ENCODE measurements at regions not wholly inside any gene's neighbourhood (a gene's known extent, or its start where the extent isn't known, plus 50 kb on each side); places are given as distances from the start of the nearest gene placed in this dataset.

DNA sequence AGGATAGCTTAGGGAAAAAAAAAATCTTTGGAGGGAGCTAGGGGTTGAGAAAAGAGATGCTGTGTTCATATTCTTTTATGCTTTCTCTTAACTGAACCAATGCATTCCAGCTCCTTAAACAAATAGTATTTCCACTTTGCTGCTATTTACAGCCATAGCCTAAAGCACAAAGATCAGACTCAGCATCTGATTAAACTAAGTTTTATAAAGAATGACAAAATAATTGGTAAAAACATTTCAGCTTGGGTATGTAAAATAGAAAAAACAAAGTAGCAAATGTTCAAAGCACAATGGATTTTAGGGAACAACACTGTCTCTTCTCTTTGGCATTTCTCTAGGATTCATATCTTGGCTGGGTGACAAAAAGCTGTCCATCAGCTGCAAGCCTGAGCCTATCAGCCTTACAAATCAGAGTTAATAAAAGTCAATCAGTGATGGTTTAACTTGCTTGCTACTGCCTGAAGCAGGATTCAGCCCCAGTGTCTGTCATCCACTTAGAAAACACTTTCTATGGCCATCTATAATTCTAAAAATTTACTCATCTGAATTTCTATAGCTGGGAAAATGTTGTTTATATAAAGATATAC lies 232.1 kb upstream of the CDIN1 start:
- TF ChIP-seq, protein P1, sequence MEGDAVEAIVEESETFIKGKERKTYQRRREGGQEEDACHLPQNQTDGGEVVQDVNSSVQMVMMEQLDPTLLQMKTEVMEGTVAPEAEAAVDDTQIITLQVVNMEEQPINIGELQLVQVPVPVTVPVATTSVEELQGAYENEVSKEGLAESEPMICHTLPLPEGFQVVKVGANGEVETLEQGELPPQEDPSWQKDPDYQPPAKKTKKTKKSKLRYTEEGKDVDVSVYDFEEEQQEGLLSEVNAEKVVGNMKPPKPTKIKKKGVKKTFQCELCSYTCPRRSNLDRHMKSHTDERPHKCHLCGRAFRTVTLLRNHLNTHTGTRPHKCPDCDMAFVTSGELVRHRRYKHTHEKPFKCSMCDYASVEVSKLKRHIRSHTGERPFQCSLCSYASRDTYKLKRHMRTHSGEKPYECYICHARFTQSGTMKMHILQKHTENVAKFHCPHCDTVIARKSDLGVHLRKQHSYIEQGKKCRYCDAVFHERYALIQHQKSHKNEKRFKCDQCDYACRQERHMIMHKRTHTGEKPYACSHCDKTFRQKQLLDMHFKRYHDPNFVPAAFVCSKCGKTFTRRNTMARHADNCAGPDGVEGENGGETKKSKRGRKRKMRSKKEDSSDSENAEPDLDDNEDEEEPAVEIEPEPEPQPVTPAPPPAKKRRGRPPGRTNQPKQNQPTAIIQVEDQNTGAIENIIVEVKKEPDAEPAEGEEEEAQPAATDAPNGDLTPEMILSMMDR (IDR thresholded peaks at IDR 0.05): no peak
- no peak for TF ChIP-seq POLR2AphosphoS5 (IDR thresholded peaks at IDR 0.05)
- TF ChIP-seq EP300 (IDR thresholded peaks at IDR 0.05): no peak
- TF ChIP-seq POLR2A (IDR thresholded peaks at IDR 0.05; ENCODE audit: low read depth): no peak

Data from esophagus muscularis mucosa (tissue), 4 donors.